ENCODE measurements at regions not wholly inside any gene's neighbourhood (a gene's known extent, or its start where the extent isn't known, plus 50 kb on each side); places are given as distances from the start of the nearest gene placed in this dataset.
"Not testable (repeated sequence)": the region's sequence is repeated elsewhere in the genome, so short reads cannot be mapped to it uniquely, and the experiment has no call there.

DNA sequence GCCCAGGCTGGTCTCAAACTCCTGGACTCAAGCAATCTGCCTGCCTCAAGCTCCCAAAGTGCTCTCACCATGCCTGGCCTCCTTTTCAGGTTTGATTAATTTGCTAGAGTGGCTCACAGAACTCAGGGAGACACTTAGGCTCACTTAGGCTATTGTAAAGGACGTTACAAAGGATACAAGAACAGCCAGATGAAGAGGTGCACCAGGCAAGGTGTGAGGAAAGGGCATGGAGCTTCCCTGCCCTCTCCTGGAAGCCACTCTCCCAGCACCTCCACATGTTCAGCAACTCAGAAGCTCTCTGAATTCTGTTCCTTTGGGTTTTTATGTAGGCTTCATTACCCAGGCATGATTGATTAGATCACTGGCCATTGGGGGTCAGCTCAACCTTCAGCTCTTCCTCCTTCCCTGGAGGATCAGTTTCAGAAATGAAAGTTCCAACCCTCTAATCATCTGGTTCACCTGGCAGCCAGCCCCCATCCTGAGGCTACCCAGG lies 78.7 kb upstream of the RGPD5 start:
- no peaks in the 10 kb centered on the region for H3K4me1 Mint-ChIP-seq
- no peaks in the 10 kb centered on the region for H3K36me3 Mint-ChIP-seq (ENCODE audit: insufficient read depth)
- no peak overlapping the region for H3K4me3 Mint-ChIP-seq
- no peak overlapping the region for H3K27ac Mint-ChIP-seq (ENCODE audit: low read depth)
- H3K9me3 Mint-ChIP-seq: no peaks in the 10 kb centered on the region
- DNase-seq (ENCODE audit: low spot score in 2 of 2) (no peak), ATAC-seq (replicated peaks; ENCODE audit: extremely low read depth, poor library complexity, severe bottlenecking) (no peak)
- peaks cover 22% of the 10 kb centered on the region for H3K27me3 Mint-ChIP-seq

DNA sequence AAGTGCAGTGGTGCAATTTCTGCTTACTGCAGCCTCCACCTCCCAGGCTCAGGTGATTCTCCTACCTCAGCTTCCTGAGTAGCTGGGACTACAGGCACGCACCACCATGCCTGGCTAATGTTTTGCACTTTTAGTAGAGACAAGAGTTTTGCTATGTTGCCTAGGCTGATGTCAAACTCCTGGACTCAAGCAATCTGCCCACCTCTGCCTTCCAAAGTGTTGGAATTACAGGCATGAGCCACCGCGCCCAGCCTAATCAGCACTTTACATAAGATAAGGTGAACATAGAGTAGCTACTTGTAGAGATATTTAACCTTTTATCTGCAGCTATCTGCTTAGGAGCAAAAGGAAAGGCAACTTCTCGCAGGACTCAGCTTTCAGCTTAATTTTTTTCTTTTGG lies 77.5 kb upstream of the RGPD5 start:
- not testable (repeated sequence) for H3K4me1 Mint-ChIP-seq; DNase-seq (ENCODE audit: low spot score in 2 of 2); H3K27ac Mint-ChIP-seq (ENCODE audit: low read depth); ATAC-seq (replicated peaks; ENCODE audit: extremely low read depth, poor library complexity, severe bottlenecking); H3K27me3 Mint-ChIP-seq; H3K4me3 Mint-ChIP-seq; H3K9me3 Mint-ChIP-seq; H3K36me3 Mint-ChIP-seq (ENCODE audit: insufficient read depth)

DNA sequence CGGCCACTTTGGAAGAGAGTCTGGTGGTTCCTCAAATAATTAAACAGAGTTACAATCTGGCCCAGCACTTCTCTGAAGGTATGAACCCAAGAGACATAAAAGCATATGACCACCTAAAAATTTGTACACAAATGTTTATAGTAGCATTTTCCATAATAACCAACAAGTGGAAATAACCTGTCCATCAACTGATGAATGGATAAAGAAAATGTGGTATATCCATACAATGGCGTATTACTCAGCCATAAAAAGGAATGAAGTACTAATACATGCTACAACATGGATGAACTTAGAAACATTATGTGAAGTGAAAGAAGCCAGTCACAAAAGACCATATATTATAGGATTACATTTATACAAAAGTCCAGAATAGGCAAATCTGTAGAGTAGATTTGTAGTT lies 76.0 kb upstream of the RGPD5 start:
- DNase-seq (ENCODE audit: low spot score in 2 of 2) (no peak), ATAC-seq (replicated peaks; ENCODE audit: extremely low read depth, poor library complexity, severe bottlenecking) (no peak)
- no peak overlapping the region for H3K27ac Mint-ChIP-seq (ENCODE audit: low read depth)
- no peaks in the 10 kb centered on the region for H3K4me1 Mint-ChIP-seq
- peaks cover 8% of the 10 kb centered on the region for H3K27me3 Mint-ChIP-seq
- no peaks in the 10 kb centered on the region for H3K9me3 Mint-ChIP-seq
- no peaks in the 10 kb centered on the region for H3K36me3 Mint-ChIP-seq (ENCODE audit: insufficient read depth)
- no peak overlapping the region for H3K4me3 Mint-ChIP-seq

DNA sequence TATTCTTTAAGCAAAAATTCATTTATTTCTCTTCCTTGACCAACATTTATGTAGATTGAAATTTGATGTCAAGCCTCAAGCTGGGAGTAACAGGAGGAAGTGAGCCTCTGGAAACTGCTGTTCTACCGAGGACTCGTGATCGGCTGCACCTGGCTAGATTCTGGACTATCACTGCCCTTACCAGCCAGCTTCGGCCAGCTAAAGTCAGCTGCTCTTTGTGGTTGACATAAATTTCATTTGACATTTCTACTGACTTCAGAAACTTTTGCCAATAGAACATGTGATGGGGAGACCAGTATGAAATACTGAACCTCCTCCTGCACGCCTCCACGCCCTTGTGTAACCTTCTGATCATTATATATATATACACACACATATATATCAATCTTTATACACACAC lies 74.2 kb upstream of the RGPD5 start:
- Mint-ChIP-seq H3K4me1 (no peaks in the 10 kb centered on the region), H3K27ac (ENCODE audit: low read depth) (no peak overlapping the region), H3K4me3 (no peak overlapping the region), H3K36me3 (ENCODE audit: insufficient read depth) (no peaks in the 10 kb centered on the region), H3K9me3 (no peaks in the 10 kb centered on the region), H3K27me3 (peaks cover 19% of the 10 kb centered on the region)
- DNase-seq (ENCODE audit: low spot score in 2 of 2) (no peak), ATAC-seq (replicated peaks; ENCODE audit: extremely low read depth, poor library complexity, severe bottlenecking) (no peak)

DNA sequence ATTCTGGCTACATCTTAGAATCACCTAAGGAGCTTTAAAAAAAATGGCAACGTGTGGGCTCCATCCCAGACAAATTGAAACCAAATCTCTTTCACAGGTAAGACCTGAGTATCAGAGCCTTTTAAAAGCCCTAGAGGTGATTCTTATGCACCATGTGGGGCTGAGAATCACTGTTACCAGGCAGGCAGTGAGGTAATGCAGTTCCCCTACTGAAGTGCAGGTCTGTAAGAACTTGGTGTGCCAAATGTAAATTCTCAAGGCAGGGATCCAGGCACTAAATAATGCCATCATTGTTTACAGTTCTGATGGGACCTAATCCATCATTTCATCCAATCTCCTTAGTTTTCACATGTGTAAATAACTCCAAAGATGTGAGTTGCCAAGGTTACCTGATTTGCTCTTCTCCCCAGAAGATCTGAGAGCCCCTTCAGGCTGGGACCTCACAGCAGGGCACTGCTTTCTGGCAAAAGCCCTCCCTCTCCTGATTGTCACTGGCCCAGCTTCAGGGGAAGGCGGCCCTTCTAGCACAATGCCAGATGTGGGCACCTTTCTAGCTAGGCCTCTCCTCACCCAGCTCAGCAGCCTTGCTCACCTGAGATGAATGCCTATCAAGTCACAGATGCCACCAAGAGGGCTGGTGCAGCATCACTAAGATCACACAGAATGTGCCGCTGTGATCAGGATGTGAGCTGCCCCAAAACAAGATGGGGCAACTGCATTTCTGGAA lies 73.6 kb upstream of the RGPD5 start:
- Mint-ChIP-seq H3K36me3 (ENCODE audit: insufficient read depth) (peaks cover 2% of the 10 kb centered on the region), H3K27me3 (peaks cover 24% of the 10 kb centered on the region), H3K9me3 (no peaks in the 10 kb centered on the region), H3K27ac (ENCODE audit: low read depth) (no peak overlapping the region), H3K4me3 (no peak overlapping the region), H3K4me1 (no peaks in the 10 kb centered on the region)
- ATAC-seq (replicated peaks; ENCODE audit: extremely low read depth, poor library complexity, severe bottlenecking) (no peak), DNase-seq (ENCODE audit: low spot score in 2 of 2) (no peak)

DNA sequence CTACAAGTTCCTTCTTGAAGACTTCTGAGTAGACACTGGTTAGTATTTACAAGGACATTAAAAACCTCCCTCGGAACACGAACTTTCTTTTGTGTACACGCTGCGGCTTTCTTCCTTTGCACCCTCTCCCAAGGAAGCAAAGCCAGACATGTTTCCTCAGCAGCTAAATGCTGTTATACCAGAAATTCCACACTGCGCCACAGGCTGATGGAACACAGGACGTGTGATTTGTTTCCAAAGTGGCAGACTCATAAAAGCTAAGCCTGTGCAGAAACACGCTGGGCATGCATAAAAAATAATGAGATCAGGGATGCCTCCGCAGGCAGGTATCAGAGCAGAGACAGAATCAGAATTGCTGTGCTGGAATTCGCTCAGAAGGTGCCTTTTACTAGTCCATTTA lies 73.0 kb upstream of the RGPD5 start:
- ATAC-seq (replicated peaks; ENCODE audit: extremely low read depth, poor library complexity, severe bottlenecking): no peak

DNA sequence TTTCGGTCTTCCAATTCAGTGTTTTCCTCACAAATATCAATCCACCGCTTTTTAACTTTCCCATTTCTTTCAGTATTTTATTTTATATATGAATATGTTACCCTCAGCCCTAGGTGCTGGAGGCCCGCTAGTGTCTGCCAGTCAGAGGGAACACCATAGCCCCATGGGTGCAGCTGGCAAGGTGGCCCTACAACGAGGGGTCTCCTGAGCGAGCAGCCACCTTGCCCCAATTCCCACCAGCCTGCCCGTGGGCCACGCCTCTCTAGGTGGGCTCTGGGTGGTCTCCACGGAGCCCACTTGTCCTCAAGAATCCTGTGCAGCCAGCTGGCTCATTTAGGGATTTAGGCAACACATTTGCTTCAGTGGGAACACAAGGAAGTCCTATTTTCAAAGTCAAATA lies 72.5 kb upstream of the RGPD5 start:
- Mint-ChIP-seq H3K9me3 (no peaks in the 10 kb centered on the region), H3K4me3 (no peak overlapping the region), H3K27me3 (peaks cover 27% of the 10 kb centered on the region), H3K27ac (ENCODE audit: low read depth) (no peak overlapping the region), H3K4me1 (no peaks in the 10 kb centered on the region), H3K36me3 (ENCODE audit: insufficient read depth) (peaks cover 2% of the 10 kb centered on the region)
- ATAC-seq (replicated peaks; ENCODE audit: extremely low read depth, poor library complexity, severe bottlenecking) (no peak), DNase-seq (ENCODE audit: low spot score in 2 of 2) (no peak)

More for the DNA sequence above, 73.0 kb upstream of the RGPD5 start:
- H3K4me1 Mint-ChIP-seq: no peaks in the 10 kb centered on the region
- H3K27me3 Mint-ChIP-seq: peaks cover 23% of the 10 kb centered on the region
- H3K27ac Mint-ChIP-seq (ENCODE audit: low read depth): no peak overlapping the region
- H3K36me3 Mint-ChIP-seq (ENCODE audit: insufficient read depth): peaks cover 2% of the 10 kb centered on the region
- no peak overlapping the region for H3K4me3 Mint-ChIP-seq
- DNase-seq (ENCODE audit: low spot score in 2 of 2): no peak
- H3K9me3 Mint-ChIP-seq: no peaks in the 10 kb centered on the region

DNA sequence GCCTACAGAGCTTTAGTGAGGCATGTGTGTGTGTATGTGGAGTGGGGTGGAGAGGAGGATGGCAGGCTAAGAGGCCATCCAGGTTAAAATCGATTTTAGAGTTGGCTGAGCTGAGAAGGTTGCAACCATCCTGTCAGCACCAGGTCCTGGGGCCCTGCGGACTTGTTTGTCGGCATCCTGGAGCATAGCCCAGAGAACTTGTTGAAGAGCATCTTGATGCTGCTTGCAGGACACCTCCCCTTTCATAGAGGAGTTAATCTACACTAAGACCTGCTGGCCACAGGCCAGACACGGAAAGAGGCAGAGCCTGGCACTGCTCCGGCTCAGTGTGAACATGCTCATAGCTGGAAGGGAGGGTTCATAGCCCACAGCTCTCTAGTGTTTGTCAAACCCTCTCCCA lies 72.1 kb upstream of the RGPD5 start:
- H3K27ac Mint-ChIP-seq (ENCODE audit: low read depth): no peak overlapping the region
- ATAC-seq (replicated peaks; ENCODE audit: extremely low read depth, poor library complexity, severe bottlenecking) (no peak), DNase-seq (ENCODE audit: low spot score in 2 of 2) (no peak)
- no peaks in the 10 kb centered on the region for H3K4me1 Mint-ChIP-seq
- H3K27me3 Mint-ChIP-seq: peaks cover 31% of the 10 kb centered on the region
- no peaks in the 10 kb centered on the region for H3K9me3 Mint-ChIP-seq
- no peak overlapping the region for H3K4me3 Mint-ChIP-seq
- peaks cover 2% of the 10 kb centered on the region for H3K36me3 Mint-ChIP-seq (ENCODE audit: insufficient read depth)

DNA sequence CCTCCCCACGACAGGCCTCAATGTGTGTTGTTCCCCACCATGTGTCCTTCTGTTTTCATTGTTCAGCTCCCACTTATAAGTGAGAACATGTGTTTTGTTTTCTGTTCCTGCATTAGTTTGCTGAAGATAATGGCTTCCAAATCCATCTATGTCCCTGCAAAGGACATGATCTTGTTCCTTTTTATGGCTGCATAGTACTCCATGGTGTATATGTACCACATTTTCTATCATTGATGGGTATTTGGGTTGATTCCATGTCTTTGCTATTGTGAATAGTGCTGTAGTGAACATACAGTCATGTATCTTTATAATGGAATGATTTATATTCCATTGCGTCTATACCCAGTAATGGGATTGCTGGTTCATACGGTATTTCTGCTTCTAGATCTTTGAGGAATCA lies 71.5 kb upstream of the RGPD5 start:
- not testable (repeated sequence) for H3K36me3 Mint-ChIP-seq (ENCODE audit: insufficient read depth); DNase-seq (ENCODE audit: low spot score in 2 of 2)

DNA sequence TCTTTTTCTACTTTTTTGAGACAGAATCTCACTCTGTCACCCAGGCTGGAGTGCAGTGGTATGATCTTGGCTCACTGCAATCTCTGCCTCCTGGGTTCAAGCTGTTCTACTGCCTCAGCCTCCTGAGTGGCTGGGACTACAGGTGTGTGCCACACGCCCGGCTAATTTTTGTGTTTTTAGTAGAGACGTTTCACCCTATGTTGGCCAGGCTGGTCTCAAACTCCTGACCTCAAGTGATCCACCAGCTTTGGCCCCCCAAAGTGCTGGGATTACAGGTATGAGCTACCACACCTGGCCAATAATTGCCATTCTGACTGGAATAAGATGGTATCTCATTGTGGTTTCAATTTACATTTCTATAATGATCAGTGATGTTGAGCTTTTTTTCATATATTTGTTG lies 71.0 kb upstream of the RGPD5 start:
- not testable (repeated sequence) for H3K4me1 Mint-ChIP-seq; ATAC-seq (replicated peaks; ENCODE audit: extremely low read depth, poor library complexity, severe bottlenecking); H3K27ac Mint-ChIP-seq (ENCODE audit: low read depth); H3K9me3 Mint-ChIP-seq; H3K36me3 Mint-ChIP-seq (ENCODE audit: insufficient read depth); DNase-seq (ENCODE audit: low spot score in 2 of 2); H3K4me3 Mint-ChIP-seq
- peaks cover 42% of the 10 kb centered on the region for H3K27me3 Mint-ChIP-seq

More for the DNA sequence above, 71.5 kb upstream of the RGPD5 start:
- not testable (repeated sequence) for H3K4me3 Mint-ChIP-seq; H3K27ac Mint-ChIP-seq (ENCODE audit: low read depth); H3K9me3 Mint-ChIP-seq; H3K4me1 Mint-ChIP-seq; ATAC-seq (replicated peaks; ENCODE audit: extremely low read depth, poor library complexity, severe bottlenecking)
- H3K27me3 Mint-ChIP-seq: peaks cover 37% of the 10 kb centered on the region

DNA sequence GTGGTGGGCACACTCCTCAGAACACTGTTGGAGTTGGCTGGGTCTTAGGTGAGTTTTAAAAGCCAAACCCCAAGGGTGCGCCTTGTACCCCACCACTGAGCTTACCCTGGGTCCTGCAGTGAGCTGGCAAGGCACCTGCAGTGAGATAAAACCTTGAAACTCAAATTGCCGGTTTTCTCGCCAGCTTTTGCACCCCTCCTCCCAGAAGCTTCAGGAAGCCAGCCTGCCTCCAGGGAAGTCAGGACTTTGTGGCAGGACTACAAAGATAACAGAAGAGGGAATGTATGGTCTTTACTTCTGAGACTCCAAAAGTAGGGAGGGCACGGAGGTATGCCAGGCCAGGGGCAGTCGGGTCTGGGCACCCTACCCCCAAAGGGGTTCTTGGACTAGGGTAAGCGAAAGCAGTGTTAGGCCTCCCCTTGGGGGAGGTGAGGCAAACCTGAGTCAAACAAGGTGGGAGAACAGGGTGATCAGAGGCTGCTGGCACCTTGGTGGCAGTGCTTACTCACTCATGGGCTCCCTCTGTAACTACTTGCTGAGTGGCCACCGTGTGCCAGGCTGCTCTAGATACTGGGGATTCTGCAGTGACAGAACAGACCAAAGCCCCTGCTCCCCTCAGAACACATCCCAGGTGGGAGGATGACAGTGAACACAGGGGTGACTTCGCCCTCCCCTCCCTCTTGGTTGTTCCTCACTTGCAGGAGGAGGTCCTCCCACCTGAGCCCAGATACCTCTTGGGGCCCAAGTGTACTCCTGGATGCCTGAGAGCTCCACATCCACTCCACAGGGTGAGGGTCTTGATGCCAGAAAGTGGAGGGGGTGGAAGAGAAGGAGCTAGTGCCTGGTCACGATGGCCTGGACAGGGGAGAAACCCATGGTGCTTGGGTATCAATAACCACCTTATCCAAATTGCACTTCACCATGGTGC lies 69.3 kb upstream of the RGPD5 start:
- Mint-ChIP-seq H3K27me3 (peaks cover 47% of the 10 kb centered on the region), H3K4me3 (no peak overlapping the region), H3K4me1 (no peaks in the 10 kb centered on the region), H3K9me3 (no peaks in the 10 kb centered on the region), H3K36me3 (ENCODE audit: insufficient read depth) (peaks cover 2% of the 10 kb centered on the region), H3K27ac (ENCODE audit: low read depth) (no peak overlapping the region)
- ATAC-seq (replicated peaks; ENCODE audit: extremely low read depth, poor library complexity, severe bottlenecking): no peak
- DNase-seq (ENCODE audit: low spot score in 2 of 2): no peak

DNA sequence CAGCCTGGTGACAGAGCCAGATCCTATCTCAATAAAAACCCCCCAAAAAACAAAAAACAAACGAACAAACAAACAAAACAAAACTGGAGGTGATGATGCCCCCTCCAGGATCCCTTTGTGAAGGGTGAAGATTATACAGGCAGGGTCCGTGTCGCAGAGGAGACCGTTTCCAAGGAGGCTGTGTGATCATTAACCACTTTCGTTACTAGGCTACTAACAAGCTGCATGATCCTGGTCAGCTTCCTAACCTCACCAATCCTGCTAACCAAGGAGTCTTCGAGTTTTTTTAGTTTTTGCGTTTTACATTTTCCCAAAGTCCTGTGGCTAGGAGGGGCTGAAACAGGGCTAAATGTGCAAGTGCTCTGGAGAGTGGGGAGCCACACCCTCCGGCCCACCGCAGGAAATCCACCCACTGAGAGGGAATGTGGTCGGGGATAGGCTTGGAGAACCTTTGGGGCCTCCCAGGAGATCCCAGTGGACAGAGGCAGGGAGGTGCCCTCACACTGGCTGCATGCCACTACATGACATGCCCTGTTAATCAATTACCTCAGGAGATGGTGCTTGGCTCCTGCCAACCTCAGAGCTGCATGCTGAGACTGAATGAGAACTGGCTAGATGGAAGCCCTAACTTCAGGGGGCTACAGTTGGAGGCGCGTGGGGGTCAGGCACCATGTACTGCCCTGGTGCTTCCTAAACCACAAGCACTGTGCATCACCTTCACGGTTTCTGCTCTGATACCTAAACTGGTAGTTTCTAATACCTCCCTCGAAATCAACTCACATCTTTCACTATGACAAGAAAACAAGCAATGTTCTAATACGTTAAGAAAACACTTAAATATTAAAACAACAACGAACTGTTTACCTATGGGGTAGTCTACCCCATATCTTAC lies 67.5 kb upstream of the RGPD5 start:
- Mint-ChIP-seq H3K27ac (ENCODE audit: low read depth) (no peak overlapping the region), H3K9me3 (no peaks in the 10 kb centered on the region), H3K4me1 (no peaks in the 10 kb centered on the region), H3K4me3 (no peak overlapping the region), H3K27me3 (peaks cover 50% of the 10 kb centered on the region), H3K36me3 (ENCODE audit: insufficient read depth) (peaks cover 2% of the 10 kb centered on the region)
- ATAC-seq (replicated peaks; ENCODE audit: extremely low read depth, poor library complexity, severe bottlenecking): no peak
- no peak for DNase-seq (ENCODE audit: low spot score in 2 of 2)

Measured in central memory CD8-positive, alpha-beta T cell (primary cell).